ENCODE measurements at regions not wholly inside any gene's neighbourhood (a gene's known extent, or its start where the extent isn't known, plus 50 kb on each side); places are given as distances from the start of the nearest gene placed in this dataset.

DNA sequence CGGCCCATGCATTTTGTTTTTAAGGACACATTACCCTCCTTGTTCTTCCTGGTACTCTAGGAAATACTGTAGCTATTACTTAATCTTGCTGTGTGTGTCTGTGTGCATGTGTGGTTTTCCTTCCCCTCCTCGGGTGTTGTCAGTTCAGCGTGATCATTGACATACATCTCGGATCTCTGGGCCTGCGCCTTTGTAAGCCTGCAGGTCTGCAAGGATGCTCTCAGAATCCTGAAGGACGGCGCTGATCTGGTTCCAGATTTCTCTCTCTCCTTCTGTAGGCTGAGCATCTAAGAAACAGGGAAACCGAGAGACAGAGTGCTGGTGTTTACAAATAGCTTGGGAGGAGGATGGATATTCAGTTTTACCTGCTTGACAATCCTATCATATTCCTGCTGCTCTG, 100.2 kb downstream of the CYRIA start:
- no peak for DNase-seq
- Histone ChIP-seq H4K5ac (ENCODE audit: insufficient read length, low read depth, low read length) (no peak overlapping the region), H4K8ac (replicated peaks; ENCODE audit: insufficient read length, low read depth, low read length) (no peak overlapping the region), H3K27ac (ENCODE audit: insufficient read length, low read depth, low read length) (no peak overlapping the region), H2BK5ac (ENCODE audit: insufficient read length, low read length) (no peak overlapping the region), H2BK12ac (ENCODE audit: insufficient read length, low read depth, low read length) (no peak overlapping the region), H3K4ac (ENCODE audit: low read depth, low read length) (no peak overlapping the region), H3K23ac (ENCODE audit: insufficient read length, low read depth, low read length) (no peak overlapping the region), H3K14ac (ENCODE audit: insufficient read depth, low read length) (no peak overlapping the region), H3K4me2 (ENCODE audit: insufficient read depth, insufficient read length, low read length) (no peak overlapping the region), H2BK120ac (ENCODE audit: low read depth, low read length, poor library complexity, severe bottlenecking) (no peak overlapping the region), H3K56ac (ENCODE audit: insufficient read length, low read depth, low read length) (no peak overlapping the region), H4K20me1 (ENCODE audit: control insufficient read depth, insufficient read depth, insufficient read length) (no peaks in the 10 kb centered on the region), H3K18ac (ENCODE audit: insufficient read length, low read depth, low read length) (no peak overlapping the region), H3K4me1 (ENCODE audit: insufficient read depth, low read length) (no peaks in the 10 kb centered on the region), H2BK15ac (ENCODE audit: low read depth, low read length) (no peak overlapping the region), H3K9me3 (ENCODE audit: control insufficient read depth, low read depth, low read length) (no peaks in the 10 kb centered on the region), H3K79me1 (ENCODE audit: insufficient read depth, low read depth, low read length, poor library complexity, severe bottlenecking) (no peaks in the 10 kb centered on the region), H4K91ac (ENCODE audit: insufficient read length, low read depth, low read length) (no peak overlapping the region), H2AK5ac (ENCODE audit: insufficient read length, low read length) (no peak overlapping the region), H3K23me2 (ENCODE audit: insufficient read length, low read depth, low read length, poor library complexity, severe bottlenecking) (no peaks in the 10 kb centered on the region), H3K27me3 (ENCODE audit: insufficient read depth, low read length) (no peaks in the 10 kb centered on the region), H2AFZ (ENCODE audit: low read length) (no peak overlapping the region), H2BK20ac (ENCODE audit: low read depth, low read length, poor library complexity, severe bottlenecking) (no peak overlapping the region), H3T11ph (ENCODE audit: low read length) (no peak overlapping the region), H3K79me2 (ENCODE audit: insufficient read depth, low read length) (no peaks in the 10 kb centered on the region), H3K9ac (ENCODE audit: extremely low read depth, insufficient read length, low read length) (no peak overlapping the region)
- no CpG with 5 or more reads among the region's 8 CpGs for WGBS (ENCODE audit: extremely low coverage, insufficient read length, low lambda C conversion rate)
- no peaks in the 10 kb centered on the region for H3K36me3 Mint-ChIP-seq (ENCODE audit: insufficient read depth in 1 of 3, low read depth in 3 of 3)
- peaks cover 0 to 2% of the 10 kb centered on the region in 2 experiments; a peak in 1 of 4 replicates for H3K4me1 Mint-ChIP-seq
- no peaks in the 10 kb centered on the region for H3K9me3 Mint-ChIP-seq
- H3K4me3 Mint-ChIP-seq = no peak overlapping the region
- TF ChIP-seq CTCF (conservative IDR thresholded peaks at IDR 0.05) = no peak
- no peak overlapping the region; a peak in 1 of 7 replicates for H3K27ac Mint-ChIP-seq
- no peaks in the 10 kb centered on the region for H3K27me3 Mint-ChIP-seq (ENCODE audit: low read depth)

Data from H9 (cell line).